Neural cell (in vitro differentiated cells): ENCODE measurements at regions not wholly inside any gene's neighbourhood (a gene's known extent, or its start where the extent isn't known, plus 50 kb on each side); places are given as distances from the start of the nearest gene placed in this dataset.

Source experiments
- CTCF ChIP-seq: fragments of 450-650 bp; IDR thresholded peaks from 2 replicates; pipeline ENCODE4 v1.5.1; 2014; ENCODE audit warnings: antibody characterized with exemption, mild to moderate bottlenecking, moderate library complexity; ENCODE audit not compliant: poor library complexity, severe bottlenecking
- POLR2AphosphoS5 ChIP-seq: IDR thresholded peaks from 2 replicates; pipeline ENCODE4 v1.6.1; 2012
- SMC3 ChIP-seq: fragments of 450-650 bp; conservative IDR thresholded peaks from 2 replicates; pipeline ENCODE4 v1.6.1; 2014; ENCODE audit warnings: antibody characterized with exemption, mild to moderate bottlenecking, moderate library complexity; ENCODE audit not compliant: poor library complexity

GRCh38 chr12:19972325-19973288 lies 395.7 kb upstream of the PDE3A start:
- TF ChIP-seq SMC3 (no peak), POLR2AphosphoS5 (no peak), CTCF (no peak)
